DND-41 (cell line): ENCODE measurements at regions not wholly inside any gene's neighbourhood (a gene's known extent, or its start where the extent isn't known, plus 50 kb on each side); places are given as distances from the start of the nearest gene placed in this dataset.

Source experiments
- CTCF ChIP-seq: IDR thresholded peaks from 2 replicates; pipeline ENCODE4 v1.5.1; 2012; ENCODE audit warnings: borderline replicate concordance, low read length, moderate library complexity, mild to moderate bottlenecking; ENCODE audit not compliant: poor library complexity, severe bottlenecking; ENCODE audit errors: extremely low read depth
- EZH2 ChIP-seq: IDR thresholded peaks from 3 replicates; pipeline ENCODE4 v1.6.1; 2012; ENCODE audit warnings: borderline replicate concordance, low read depth, mild to moderate bottlenecking, moderate library complexity, low read length, inconsistent platforms; ENCODE audit not compliant: severe bottlenecking

GRCh38 chr9:26639761-26640160, 252.8 kb downstream of the CAAP1 start:
- TF ChIP-seq CTCF (no peak), EZH2 (no peak)
